PC-3 (cell line): ENCODE measurements at regions not wholly inside any gene's neighbourhood (a gene's known extent, or its start where the extent isn't known, plus 50 kb on each side); places are given as distances from the start of the nearest gene placed in this dataset.

Experiments used
- ATAC-seq: fragments of 200-7000 bp; cut with Tn5 transposase; 2 replicates; pipeline ENCODE4 v1.9.1; 2020; ENCODE audit warnings: mild to moderate bottlenecking, moderate library complexity
- BruUV-seq: library from RNA; stranded (reverse); fragments of 400-500 nt; replicated peaks from 2 replicates; lab custom pipeline; 2021; lab: Mats Ljungman, UMichigan
- CTCF ChIA-PET: fragments of 300-600 bp; sonication (Branson Sonifier 250); formaldehyde crosslinking; loops from one replicate; lab custom pipeline; 2022; ENCODE audit warnings: antibody characterized with exemption; lab: Charles Lee
- POLR2A ChIA-PET: fragments of 300-600 bp; sonication (Branson Sonifier 250); formaldehyde crosslinking; loops from one replicate; lab custom pipeline; 2022; ENCODE audit warnings: antibody characterized with exemption; ENCODE audit not compliant: unreplicated experiment; lab: Charles Lee
- DNase-seq: peaks from one replicate; pipeline ENCODE4 v3.0.0-alpha.2; 2015
- H2AFZ ChIP-seq: fragments of 300-600 bp; sonication (generic); 2 replicates; pipeline ENCODE4 v1.6.0; 2016; ENCODE audit warnings: antibody characterized with exemption, low read length
- H3F3A ChIP-seq: fragments of 300-600 bp; sonication (generic); one replicate; pipeline ENCODE4 v1.6.0; 2017; ENCODE audit warnings: antibody characterized with exemption, low read length, control low read depth, mild to moderate bottlenecking; ENCODE audit not compliant: unreplicated experiment
- H3K27ac ChIP-seq: fragments of 300-600 bp; sonication (generic); 2 replicates; pipeline ENCODE4 v1.5.1; 2016; ENCODE audit warnings: mild to moderate bottlenecking, low read length
- H3K27me3 ChIP-seq: fragments of 300-600 bp; sonication (generic); 2 replicates; pipeline ENCODE4 v1.6.1; 2016; ENCODE audit warnings: low read length, mixed read lengths
- H3K36me3 ChIP-seq: fragments of 300-600 bp; sonication (generic); 2 replicates; pipeline ENCODE4 v1.6.1; 2016; ENCODE audit warnings: low read depth, mixed run types, low read length, mixed read lengths
- H3K4me1 ChIP-seq: fragments of 300-600 bp; sonication (generic); 2 replicates; pipeline ENCODE4 v1.5.1; 2016; ENCODE audit warnings: low read length; ENCODE audit not compliant: insufficient read depth
- H3K4me2 ChIP-seq: fragments of 300-600 bp; sonication (generic); 2 replicates; pipeline ENCODE4 v1.6.0; 2016; ENCODE audit warnings: low read length
- H3K4me3 ChIP-seq: fragments of 300-600 bp; sonication (generic); 2 replicates; pipeline ENCODE4 v1.5.1; 2016; ENCODE audit warnings: mild to moderate bottlenecking, low read length, mixed read lengths
- H3K79me2 ChIP-seq: fragments of 300-600 bp; sonication (generic); 2 replicates; pipeline ENCODE4 v1.6.1; 2017; ENCODE audit warnings: low read length, mixed read lengths
- H3K9ac ChIP-seq: fragments of 300-600 bp; sonication (generic); 2 replicates; pipeline ENCODE4 v1.6.0; 2016; ENCODE audit warnings: mild to moderate bottlenecking, low read length
- H3K9me2 ChIP-seq: fragments of 300-600 bp; sonication (generic); replicated peaks from 2 replicates; pipeline ENCODE4 v1.6.1; 2016; ENCODE audit warnings: mixed run types, low read length, mixed read lengths
- H3K9me3 ChIP-seq: fragments of 300-600 bp; sonication (generic); 2 replicates; pipeline ENCODE4 v1.6.1; 2016; ENCODE audit warnings: low read length, mixed read lengths
- H4K20me1 ChIP-seq: fragments of 300-600 bp; sonication (generic); 2 replicates; pipeline ENCODE4 v1.6.1; 2016; ENCODE audit warnings: low read length, mixed read lengths
- EZH2 ChIP-seq: fragments of 300-600 bp; sonication (generic); IDR thresholded peaks from one replicate; pipeline ENCODE4 v1.6.1; 2017; ENCODE audit warnings: antibody characterized with exemption, mild to moderate bottlenecking, low read length; ENCODE audit not compliant: unreplicated experiment
- EZH2phosphoT487 ChIP-seq: fragments of 300-600 bp; sonication (generic); IDR thresholded peaks from 2 replicates; pipeline ENCODE4 v1.6.1; 2018; ENCODE audit warnings: mild to moderate bottlenecking, antibody characterized with exemption, low read length, borderline replicate concordance
- intact Hi-C: fragments of 100-400 bp; cut with micrococcal nuclease; formaldehyde crosslinking; loops from 2 replicates; pipeline ENCODE4 v1.9.0; 2023
- TF ChIP-seq, protein P1 (sequence below): fragments of 300-600 bp; sonication (generic); conservative IDR thresholded peaks from 2 replicates; pipeline ENCODE4 v1.5.1; 2017; ENCODE audit warnings: antibody characterized with exemption, low read depth, mild to moderate bottlenecking, low read length

GRCh38 chr20:22776369-22776768, 192.0 kb upstream of the FOXA2 start:
- Histone ChIP-seq H2AFZ (no peak overlapping the region), H3K4me3 (no peak overlapping the region), H3K79me2 (no peaks in the 10 kb centered on the region), H4K20me1 (no peaks in the 10 kb centered on the region), H3F3A (peaks cover 3% of the 10 kb centered on the region), H3K4me1 (peaks cover 44% of the 10 kb centered on the region), H3K9me3 (no peaks in the 10 kb centered on the region), H3K27ac (peak overlapping the region; percentile 41), H3K4me2 (peak overlapping the region; percentile 70; the same call in 1 of the 2 replicates), H3K36me3 (no peaks in the 10 kb centered on the region), H3K27me3 (no peaks in the 10 kb centered on the region), H3K9ac (no peak overlapping the region), H3K9me2 (no peaks in the 10 kb centered on the region)
- POLR2A ChIA-PET = no interaction called here
- DNase-seq = no peak
- CTCF ChIA-PET = no interaction called here
- intact Hi-C loops = no loop called here
- no peak for TF ChIP-seq EZH2
- TF ChIP-seq, protein P1, sequence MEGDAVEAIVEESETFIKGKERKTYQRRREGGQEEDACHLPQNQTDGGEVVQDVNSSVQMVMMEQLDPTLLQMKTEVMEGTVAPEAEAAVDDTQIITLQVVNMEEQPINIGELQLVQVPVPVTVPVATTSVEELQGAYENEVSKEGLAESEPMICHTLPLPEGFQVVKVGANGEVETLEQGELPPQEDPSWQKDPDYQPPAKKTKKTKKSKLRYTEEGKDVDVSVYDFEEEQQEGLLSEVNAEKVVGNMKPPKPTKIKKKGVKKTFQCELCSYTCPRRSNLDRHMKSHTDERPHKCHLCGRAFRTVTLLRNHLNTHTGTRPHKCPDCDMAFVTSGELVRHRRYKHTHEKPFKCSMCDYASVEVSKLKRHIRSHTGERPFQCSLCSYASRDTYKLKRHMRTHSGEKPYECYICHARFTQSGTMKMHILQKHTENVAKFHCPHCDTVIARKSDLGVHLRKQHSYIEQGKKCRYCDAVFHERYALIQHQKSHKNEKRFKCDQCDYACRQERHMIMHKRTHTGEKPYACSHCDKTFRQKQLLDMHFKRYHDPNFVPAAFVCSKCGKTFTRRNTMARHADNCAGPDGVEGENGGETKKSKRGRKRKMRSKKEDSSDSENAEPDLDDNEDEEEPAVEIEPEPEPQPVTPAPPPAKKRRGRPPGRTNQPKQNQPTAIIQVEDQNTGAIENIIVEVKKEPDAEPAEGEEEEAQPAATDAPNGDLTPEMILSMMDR = no peak
- TF ChIP-seq EZH2phosphoT487 = no peak
- ATAC-seq = no peak
- BruUV-seq = no TSS peak

DNA sequence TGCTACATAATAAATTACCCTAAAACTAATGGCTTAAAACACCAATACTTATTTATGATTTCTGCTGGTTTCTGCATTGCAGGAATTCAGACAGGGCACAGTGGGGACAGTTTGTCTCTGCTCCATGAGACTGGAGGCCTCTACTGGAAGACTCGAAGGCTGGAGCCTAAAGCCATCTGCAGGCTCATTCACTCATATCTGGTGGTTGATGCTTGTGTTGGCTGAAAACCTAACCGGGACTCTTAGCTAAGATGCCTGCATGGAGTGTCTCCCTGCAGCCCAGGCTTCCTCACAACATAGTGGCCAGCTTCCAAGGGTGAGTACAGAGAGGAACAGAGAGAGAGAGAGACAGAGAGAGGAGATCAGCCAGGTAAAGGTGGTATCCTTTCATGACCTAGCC, 195.5 kb upstream of the FOXA2 start:
- Histone ChIP-seq H4K20me1 (no peaks in the 10 kb centered on the region), H3K9me2 (no peaks in the 10 kb centered on the region), H3K4me3 (no peak overlapping the region), H3K4me1 (peaks cover 17% of the 10 kb centered on the region), H3K27ac (no peak overlapping the region), H3K4me2 (no peak overlapping the region), H3F3A (peaks cover 3% of the 10 kb centered on the region), H3K27me3 (no peaks in the 10 kb centered on the region), H3K9ac (no peak overlapping the region), H3K36me3 (no peaks in the 10 kb centered on the region), H3K79me2 (no peaks in the 10 kb centered on the region), H3K9me3 (no peaks in the 10 kb centered on the region), H2AFZ (no peak overlapping the region)
- ChIA-PET POLR2A (no interaction called here), CTCF (no interaction called here)
- intact Hi-C loops = no loop called here
- no peak for DNase-seq
- ATAC-seq = no peak
- BruUV-seq = no TSS peak
- TF ChIP-seq EZH2phosphoT487 (no peak), EZH2 (no peak)
- TF ChIP-seq, protein P1 = no peak

DNA sequence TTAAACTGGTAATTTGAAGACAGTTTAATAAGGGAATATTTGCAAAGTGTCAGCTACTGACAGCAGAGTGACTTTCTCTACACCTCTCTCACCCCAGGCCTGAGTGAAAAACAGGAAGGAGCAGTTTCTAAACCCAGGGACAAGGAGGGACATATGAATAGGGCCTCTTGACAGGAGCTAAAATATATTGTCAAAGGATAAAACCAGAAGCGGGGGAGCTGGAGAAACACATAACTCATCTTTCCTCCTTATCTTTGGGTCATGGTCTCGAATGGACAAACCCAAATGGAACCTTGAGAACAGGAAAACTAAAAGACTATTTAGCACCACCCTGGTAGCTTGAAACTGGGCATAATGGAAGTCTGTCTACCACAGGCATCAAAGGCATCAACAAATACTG, 197.5 kb upstream of the FOXA2 start:
- Histone ChIP-seq H3K4me3 (no peak overlapping the region), H3K36me3 (no peaks in the 10 kb centered on the region), H3F3A (no peaks in the 10 kb centered on the region), H3K9me3 (no peaks in the 10 kb centered on the region), H3K9ac (no peak overlapping the region), H3K4me1 (no peaks in the 10 kb centered on the region), H4K20me1 (no peaks in the 10 kb centered on the region), H3K79me2 (no peaks in the 10 kb centered on the region), H2AFZ (no peak overlapping the region), H3K4me2 (no peak overlapping the region), H3K9me2 (no peaks in the 10 kb centered on the region), H3K27ac (no peak overlapping the region), H3K27me3 (no peaks in the 10 kb centered on the region)
- TF ChIP-seq, protein P1 = no peak
- no peak for TF ChIP-seq EZH2
- TF ChIP-seq EZH2phosphoT487 = no peak
- no TSS peak for BruUV-seq
- intact Hi-C loops = no loop called here
- POLR2A ChIA-PET = no interaction called here
- CTCF ChIA-PET = no interaction called here
- ATAC-seq (no peak), DNase-seq (no peak)
